ENCODE measurements at regions not wholly inside any gene's neighbourhood (a gene's known extent, or its start where the extent isn't known, plus 50 kb on each side); places are given as distances from the start of the nearest gene placed in this dataset.

GRCh38 chr1:95520390-95520789, 286.4 kb downstream of the RWDD3 start:
- no peak overlapping the region for H3K27ac Mint-ChIP-seq (ENCODE audit: unreplicated experiment)
- H3K27me3 Mint-ChIP-seq (ENCODE audit: unreplicated experiment), result no peaks in the 10 kb centered on the region
- H3K36me3 Mint-ChIP-seq (ENCODE audit: insufficient read depth, unreplicated experiment), result no peaks in the 10 kb centered on the region
- H3K4me3 Mint-ChIP-seq (ENCODE audit: low read depth, unreplicated experiment), result no peak overlapping the region
- H3K9me3 Mint-ChIP-seq (ENCODE audit: low read depth, unreplicated experiment), result peaks cover 16% of the 10 kb centered on the region
- BruUV-seq (replicated peaks), result no TSS peak
- H3K4me1 Mint-ChIP-seq (ENCODE audit: low read depth, unreplicated experiment), result no peaks in the 10 kb centered on the region
- DNase-seq, result no peak
- TF ChIP-seq CTCF (IDR thresholded peaks at IDR 0.05; ENCODE audit: unreplicated experiment), result no peak
- CTCF ChIA-PET, result no interaction called here
- intact Hi-C loops (cut with micrococcal nuclease; ENCODE audit: unreplicated experiment), result no loop called here

DNA sequence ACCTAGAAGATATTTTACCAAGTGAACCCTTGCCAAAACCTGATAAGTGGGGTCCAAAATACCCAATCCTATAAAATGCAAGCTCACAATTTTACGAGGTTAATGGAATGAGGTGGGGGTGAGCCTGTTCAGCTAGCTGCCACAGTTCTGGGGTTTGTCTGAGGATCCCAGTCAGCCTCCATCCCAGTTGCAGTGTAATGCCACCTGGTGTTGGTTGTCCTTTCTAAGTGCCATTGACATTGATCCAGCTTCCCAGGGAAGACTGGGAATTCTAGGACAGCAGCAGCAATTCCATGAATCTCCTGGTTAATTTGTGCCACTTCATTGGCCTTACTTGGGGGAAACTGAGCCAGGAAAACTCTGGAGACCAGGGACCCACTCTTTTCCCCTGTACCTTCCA, 298.3 kb downstream of the RWDD3 start:
- TF ChIP-seq CTCF (IDR thresholded peaks at IDR 0.05; ENCODE audit: unreplicated experiment), result no peak
- DNase-seq, result no peak
- Mint-ChIP-seq H3K4me1 (ENCODE audit: low read depth, unreplicated experiment) (no peaks in the 10 kb centered on the region), H3K9me3 (ENCODE audit: low read depth, unreplicated experiment) (peaks cover under 1% of the 10 kb centered on the region), H3K36me3 (ENCODE audit: insufficient read depth, unreplicated experiment) (no peaks in the 10 kb centered on the region), H3K27ac (ENCODE audit: unreplicated experiment) (no peak overlapping the region), H3K4me3 (ENCODE audit: low read depth, unreplicated experiment) (no peak overlapping the region), H3K27me3 (ENCODE audit: unreplicated experiment) (no peaks in the 10 kb centered on the region)
- CTCF ChIA-PET, result no interaction called here
- BruUV-seq (replicated peaks), result no TSS peak
- intact Hi-C loops (cut with micrococcal nuclease; ENCODE audit: unreplicated experiment), result no loop called here

GRCh38 chr1:95534985-95535384, 301.0 kb downstream of the RWDD3 start:
- Mint-ChIP-seq H3K27ac (ENCODE audit: unreplicated experiment) (no peak overlapping the region), H3K4me1 (ENCODE audit: low read depth, unreplicated experiment) (no peaks in the 10 kb centered on the region), H3K36me3 (ENCODE audit: insufficient read depth, unreplicated experiment) (no peaks in the 10 kb centered on the region), H3K4me3 (ENCODE audit: low read depth, unreplicated experiment) (no peak overlapping the region), H3K9me3 (ENCODE audit: low read depth, unreplicated experiment) (no peaks in the 10 kb centered on the region), H3K27me3 (ENCODE audit: unreplicated experiment) (no peaks in the 10 kb centered on the region)
- DNase-seq, result no peak
- no peak for TF ChIP-seq CTCF (IDR thresholded peaks at IDR 0.05; ENCODE audit: unreplicated experiment)
- intact Hi-C loops (cut with micrococcal nuclease; ENCODE audit: unreplicated experiment), result no loop called here
- BruUV-seq (replicated peaks), result no TSS peak
- CTCF ChIA-PET, result interaction anchor here (0.5 kb wide), 1 partner anchor 16 kb away, joined by 3 read pairs; no protein-coding TSS in a partner anchor

- Mint-ChIP-seq H3K4me1 (ENCODE audit: low read depth, unreplicated experiment) (no peaks in the 10 kb centered on the region), H3K9me3 (ENCODE audit: low read depth, unreplicated experiment) (no peaks in the 10 kb centered on the region), H3K27me3 (ENCODE audit: unreplicated experiment) (no peaks in the 10 kb centered on the region), H3K4me3 (ENCODE audit: low read depth, unreplicated experiment) (no peak overlapping the region), H3K27ac (ENCODE audit: unreplicated experiment) (no peak overlapping the region), H3K36me3 (ENCODE audit: insufficient read depth, unreplicated experiment) (no peaks in the 10 kb centered on the region)
- no peak for TF ChIP-seq CTCF (IDR thresholded peaks at IDR 0.05; ENCODE audit: unreplicated experiment)
- CTCF ChIA-PET, result interaction anchor here (0.5 kb wide), 1 partner anchor 357 kb away, joined by 3 read pairs; no protein-coding TSS in a partner anchor
- BruUV-seq (replicated peaks), result no TSS peak
- intact Hi-C loops (cut with micrococcal nuclease; ENCODE audit: unreplicated experiment), result no loop called here
- no peak for DNase-seq
Observed at GRCh38 chr1:95535614-95536013, 301.6 kb downstream of the RWDD3 start.

All from Calu3 (cell line).